Esophagus (tissue), 2 donors: ENCODE measurements at regions not wholly inside any gene's neighbourhood (a gene's known extent, or its start where the extent isn't known, plus 50 kb on each side); places are given as distances from the start of the nearest gene placed in this dataset.

ENCODE experiments used
- H3K27ac ChIP-seq, 2 donors: one replicate each; pipeline ENCODE4 v1.5.1; 2013; ENCODE audit warnings: low read depth in 2 of 2, mild to moderate bottlenecking in 2 of 2, inconsistent platforms in 1 of 2, low read length in 1 of 2, moderate library complexity in 1 of 2
- H3K27me3 ChIP-seq, 2 donors: one replicate each; pipeline ENCODE4 v1.6.1; 2013; ENCODE audit warnings: low read length in 2 of 2, control low read depth in 1 of 2, mild to moderate bottlenecking in 1 of 2; ENCODE audit not compliant: insufficient read depth in 2 of 2, control insufficient read depth in 1 of 2
- H3K36me3 ChIP-seq, 2 donors: one replicate each; pipeline ENCODE4 v1.6.1; 2013; ENCODE audit warnings: low read length in 1 of 2; ENCODE audit not compliant: control insufficient read depth in 2 of 2, insufficient read depth in 2 of 2
- H3K4me1 ChIP-seq, 2 donors: one replicate each; pipeline ENCODE4 v1.6.1; 2013; ENCODE audit warnings: low read length in 1 of 2; ENCODE audit not compliant: control insufficient read depth in 2 of 2, insufficient read depth in 2 of 2
- H3K4me3 ChIP-seq, 2 donors: one replicate each; pipeline ENCODE4 v1.5.1; 2013; ENCODE audit warnings: low read length in 2 of 2, mild to moderate bottlenecking in 2 of 2, low read depth in 1 of 2, moderate library complexity in 1 of 2
- H3K9me3 ChIP-seq, 2 donors: one replicate each; pipeline ENCODE4 v1.6.1; 2013; ENCODE audit warnings: mild to moderate bottlenecking in 2 of 2, low read depth in 1 of 2, low read length in 1 of 2, moderate library complexity in 1 of 2; ENCODE audit not compliant: control insufficient read depth in 2 of 2, insufficient read depth in 1 of 2
- WGBS, 2 donors: extraction: QIAGEN DNeasy Blood & Tissue Kit; methylation state at CpG; one replicate each; pipeline ENCODE4 v1.1.7; 2013; 5-methylcytosine and 5-hydroxymethylcytosine counted together
- donor health status: healthy with polysubstance abuse.
- donor health status: Bipolar disorder and iron deficiency.

- WGBS, 2 donors: 78 to 85% methylated on average over 26 of the region's 26 CpGs
- Histone ChIP-seq H3K36me3 (no peaks in the 10 kb centered on the region), H3K27me3 (no peaks in the 10 kb centered on the region), H3K9me3 (no peaks in the 10 kb centered on the region), H3K4me1 (peaks cover 0 to 5% of the 10 kb centered on the region in 2 donors), H3K27ac (no peak overlapping the region), H3K4me3 (no peak overlapping the region)
Measured at GRCh38 chr15:81749716-81750375, 296.0 kb downstream of the MEX3B start.

GRCh38 chr15:81747482-81747881 is 298.3 kb downstream of the MEX3B start:
- Histone ChIP-seq H3K9me3 (no peaks in the 10 kb centered on the region), H3K27me3 (no peaks in the 10 kb centered on the region), H3K36me3 (no peaks in the 10 kb centered on the region), H3K4me1 (peaks cover 0 to 3% of the 10 kb centered on the region in 2 donors), H3K4me3 (no peak overlapping the region), H3K27ac (no peak overlapping the region)
- WGBS, 2 donors: 42 to 48% methylated on average over 2 of the region's 2 CpGs

DNA sequence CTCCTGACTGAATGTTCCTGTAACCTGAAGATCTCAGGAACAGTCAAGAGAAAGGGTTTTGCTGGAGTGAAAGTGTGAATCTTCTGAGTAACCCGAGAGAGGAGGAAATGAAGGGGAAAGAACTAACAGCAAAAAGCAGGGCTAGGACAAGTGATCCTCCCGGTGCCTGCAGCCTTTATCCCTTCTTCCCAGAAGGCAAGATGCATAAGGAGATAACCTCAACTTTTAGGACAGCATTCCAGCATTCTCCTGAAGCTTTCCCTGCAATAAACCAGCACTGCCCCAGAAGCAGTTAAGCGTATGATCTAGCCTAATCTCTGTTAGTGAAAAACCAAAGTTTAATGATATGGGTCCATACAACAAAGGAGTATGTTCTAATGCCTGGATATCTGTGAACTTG is 298.8 kb downstream of the MEX3B start:
- Histone ChIP-seq H3K36me3 (no peaks in the 10 kb centered on the region), H3K4me1 (peaks cover 0 to 2% of the 10 kb centered on the region in 2 donors), H3K27ac (no peak overlapping the region), H3K27me3 (no peaks in the 10 kb centered on the region), H3K9me3 (no peaks in the 10 kb centered on the region), H3K4me3 (no peak overlapping the region)
- WGBS, 2 donors: 63 to 79% methylated on average over 3 of the region's 3 CpGs

DNA sequence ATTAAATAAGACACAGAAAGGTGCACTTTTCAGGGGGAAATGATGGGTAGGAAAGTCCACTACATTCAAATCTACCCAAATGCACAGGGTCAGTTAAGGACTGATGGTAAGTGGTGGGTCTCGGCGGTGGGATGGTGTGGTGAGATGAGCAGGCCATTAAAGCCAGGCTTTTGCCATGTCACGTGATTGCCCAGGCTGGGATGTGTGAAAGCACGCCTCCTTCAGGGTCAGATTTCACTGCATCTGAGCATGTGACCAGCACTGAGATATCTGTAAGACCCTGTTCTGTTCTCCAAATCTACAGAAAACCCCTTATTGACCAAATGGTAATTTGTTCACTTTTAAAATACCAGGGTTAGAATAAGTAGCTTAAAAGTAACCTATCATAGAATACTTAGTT is 301.5 kb downstream of the MEX3B start:
- Histone ChIP-seq H3K36me3 (no peaks in the 10 kb centered on the region), H3K4me1 (no peaks in the 10 kb centered on the region), H3K9me3 (no peaks in the 10 kb centered on the region), H3K4me3 (no peak overlapping the region), H3K27ac (no peak overlapping the region), H3K27me3 (no peaks in the 10 kb centered on the region)
- WGBS, 2 donors: 94% methylated on average over 4 of the region's 4 CpGs

DNA sequence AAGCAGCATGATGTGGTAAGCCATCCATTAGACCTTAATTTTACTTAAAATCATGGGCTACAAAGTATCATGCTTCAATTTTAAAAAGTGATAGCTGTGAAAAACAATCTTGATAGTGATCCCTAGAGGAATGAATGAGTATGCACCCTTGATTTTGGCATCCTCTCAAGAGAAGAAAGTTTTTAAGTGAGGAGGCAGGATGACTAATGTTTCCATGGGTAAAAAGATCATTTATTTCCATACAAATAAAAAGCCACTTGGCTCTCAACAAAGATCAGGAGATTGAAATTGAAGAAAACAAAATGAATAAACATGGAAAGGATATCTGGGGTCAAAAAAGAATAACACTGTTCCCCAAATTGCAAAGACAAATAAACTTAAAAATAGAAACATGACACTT is 305.4 kb downstream of the MEX3B start:
- no peaks in the 10 kb centered on the region for H3K27me3 ChIP-seq

DNA sequence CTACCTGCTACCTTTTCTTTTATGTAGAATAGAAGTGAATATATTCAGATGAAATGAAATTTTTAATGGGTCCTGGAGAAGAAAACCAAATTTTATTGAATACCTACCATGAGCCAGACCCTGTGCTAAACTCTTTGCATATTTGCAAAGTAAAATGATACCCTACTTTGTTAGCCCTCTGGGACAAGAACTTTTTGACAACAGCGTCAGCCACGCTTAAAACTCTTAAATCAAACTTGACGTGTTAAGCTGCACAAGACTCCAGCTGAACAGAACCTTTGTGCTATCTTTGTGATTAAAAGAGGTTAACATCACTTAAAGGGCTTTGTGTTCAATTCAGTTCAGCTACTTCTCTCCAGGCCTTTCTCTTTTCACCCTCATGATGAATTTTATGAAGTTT is 316.5 kb downstream of the MEX3B start:
- H3K9me3 ChIP-seq: no peaks in the 10 kb centered on the region
- H3K4me1 ChIP-seq: no peaks in the 10 kb centered on the region
- H3K36me3 ChIP-seq: no peaks in the 10 kb centered on the region
- H3K4me3 ChIP-seq: no peak overlapping the region
- no peaks in the 10 kb centered on the region for H3K27me3 ChIP-seq
- WGBS, 2 donors: 55 to 57% methylated on average over 3 of the region's 3 CpGs
- H3K27ac ChIP-seq: no peak overlapping the region

More for the DNA sequence above, 305.4 kb downstream of the MEX3B start:
- Histone ChIP-seq H3K36me3 (no peaks in the 10 kb centered on the region), H3K4me3 (no peak overlapping the region), H3K27ac (no peak overlapping the region), H3K4me1 (no peaks in the 10 kb centered on the region), H3K9me3 (no peaks in the 10 kb centered on the region)

GRCh38 chr15:81728726-81729125 is 317.1 kb downstream of the MEX3B start:
- Histone ChIP-seq H3K27me3 (no peaks in the 10 kb centered on the region), H3K4me3 (no peak overlapping the region), H3K27ac (no peak overlapping the region), H3K9me3 (no peaks in the 10 kb centered on the region), H3K36me3 (no peaks in the 10 kb centered on the region), H3K4me1 (peaks cover 0 to 4% of the 10 kb centered on the region in 2 donors)

DNA sequence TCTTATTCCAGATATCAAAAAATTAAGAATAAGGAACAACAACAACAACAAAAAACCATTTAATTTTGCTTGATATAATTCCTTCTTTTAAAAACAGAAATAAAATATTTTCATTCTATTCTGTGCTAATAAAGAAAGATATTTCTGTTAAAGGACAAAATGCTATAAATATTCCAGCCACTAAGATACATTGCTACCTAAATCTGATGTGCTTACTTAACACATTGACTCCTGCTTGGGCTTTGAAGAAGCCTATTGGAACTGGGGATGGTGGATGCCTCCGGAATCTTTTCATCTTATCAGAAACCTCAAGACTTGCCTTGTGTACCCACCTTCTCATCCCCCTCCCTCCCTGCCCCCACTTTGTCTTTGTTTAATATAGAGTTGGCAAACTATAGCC is 320.2 kb downstream of the MEX3B start:
- WGBS, 2 donors: 77 to 80% methylated on average over 1 of the region's 1 CpG

DNA sequence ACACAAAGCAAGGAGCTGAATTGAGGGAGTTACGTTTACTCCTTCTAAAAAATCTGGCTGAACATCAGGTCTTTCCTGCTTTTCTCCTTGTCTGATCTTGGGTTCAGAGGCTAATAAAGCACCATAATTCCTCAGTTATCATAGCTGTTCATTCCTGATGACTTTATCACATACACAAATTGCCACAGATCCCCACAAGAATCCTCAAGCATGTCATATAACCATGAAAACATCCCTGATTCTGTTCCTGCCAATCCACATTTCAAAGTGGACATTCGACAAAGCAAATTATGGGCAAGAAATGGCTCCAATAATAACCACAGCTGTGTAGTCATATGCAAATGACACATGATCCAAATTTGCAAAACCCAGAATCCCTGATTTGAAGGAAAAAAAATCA is 321.3 kb downstream of the MEX3B start:
- H3K9me3 ChIP-seq: no peaks in the 10 kb centered on the region
- no peaks in the 10 kb centered on the region for H3K27me3 ChIP-seq
- H3K36me3 ChIP-seq: no peaks in the 10 kb centered on the region
- WGBS, 2 donors: 49 to 52% methylated on average over 2 of the region's 2 CpGs
- H3K27ac ChIP-seq: peak overlapping the region in 1 of 2 donors; percentile 52
- H3K4me3 ChIP-seq: no peak overlapping the region
- H3K4me1 ChIP-seq: peaks cover 0 to 5% of the 10 kb centered on the region in 2 donors

More for the DNA sequence above, 320.2 kb downstream of the MEX3B start:
- H3K27ac ChIP-seq: no peak overlapping the region
- H3K9me3 ChIP-seq: no peaks in the 10 kb centered on the region
- H3K36me3 ChIP-seq: no peaks in the 10 kb centered on the region
- peaks cover 0 to 5% of the 10 kb centered on the region in 2 donors for H3K4me1 ChIP-seq
- H3K4me3 ChIP-seq: no peak overlapping the region
- H3K27me3 ChIP-seq: no peaks in the 10 kb centered on the region

- Histone ChIP-seq H3K27ac (peak overlapping the region; percentile 52 to 80), H3K27me3 (no peaks in the 10 kb centered on the region), H3K36me3 (no peaks in the 10 kb centered on the region), H3K9me3 (no peaks in the 10 kb centered on the region), H3K4me1 (peaks cover 0 to 5% of the 10 kb centered on the region in 2 donors), H3K4me3 (no peak overlapping the region)
- WGBS, 2 donors: 35 to 36% methylated on average over 3 of the region's 3 CpGs
Measured at GRCh38 chr15:81723701-81724100, 322.1 kb downstream of the MEX3B start.
